ENCODE measurements at regions not wholly inside any gene's neighbourhood (a gene's known extent, or its start where the extent isn't known, plus 50 kb on each side); places are given as distances from the start of the nearest gene placed in this dataset.

DNA sequence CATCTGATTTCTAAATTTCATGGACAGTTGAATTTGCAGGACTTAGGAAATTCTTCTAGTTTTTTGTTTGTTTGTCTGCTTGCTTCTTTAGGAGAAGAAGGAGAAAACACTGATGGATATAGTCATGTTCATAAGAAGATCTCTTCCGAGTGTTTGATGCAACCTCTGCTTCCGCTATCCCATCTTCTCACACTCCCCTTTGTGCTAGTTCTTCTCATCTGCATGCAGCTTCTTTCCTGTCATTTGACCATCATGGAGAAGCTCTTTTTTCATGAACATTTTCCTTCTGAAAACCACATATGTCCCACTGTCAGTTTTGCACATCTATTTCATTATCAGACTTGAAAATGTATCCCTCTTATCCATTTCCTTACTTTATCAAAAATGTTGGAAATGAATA, 346.9 kb upstream of the PRKCQ start:
- no peaks in the 10 kb centered on the region for H4K20me1 ChIP-seq (ENCODE audit: insufficient read depth)
- intact Hi-C loops (cut with micrococcal nuclease) = no loop called here
- POLR2A ChIA-PET = no interaction called here
- H3K36me3 ChIP-seq (ENCODE audit: control insufficient read depth in 1 of 2, insufficient read depth in 2 of 2, low read length in 2 of 2) = no peaks in the 10 kb centered on the region
- H3K9me2 ChIP-seq (ENCODE audit: insufficient read depth) = no peaks in the 10 kb centered on the region
- no peak overlapping the region for H2AFZ ChIP-seq (ENCODE audit: low read depth, low read length, poor library complexity, severe bottlenecking)
- BruUV-seq (replicated peaks) = no TSS peak
- CTCF ChIA-PET = no interaction called here
- H3K9ac ChIP-seq (ENCODE audit: low read length) = no peak overlapping the region
- TF ChIP-seq, protein P1, sequence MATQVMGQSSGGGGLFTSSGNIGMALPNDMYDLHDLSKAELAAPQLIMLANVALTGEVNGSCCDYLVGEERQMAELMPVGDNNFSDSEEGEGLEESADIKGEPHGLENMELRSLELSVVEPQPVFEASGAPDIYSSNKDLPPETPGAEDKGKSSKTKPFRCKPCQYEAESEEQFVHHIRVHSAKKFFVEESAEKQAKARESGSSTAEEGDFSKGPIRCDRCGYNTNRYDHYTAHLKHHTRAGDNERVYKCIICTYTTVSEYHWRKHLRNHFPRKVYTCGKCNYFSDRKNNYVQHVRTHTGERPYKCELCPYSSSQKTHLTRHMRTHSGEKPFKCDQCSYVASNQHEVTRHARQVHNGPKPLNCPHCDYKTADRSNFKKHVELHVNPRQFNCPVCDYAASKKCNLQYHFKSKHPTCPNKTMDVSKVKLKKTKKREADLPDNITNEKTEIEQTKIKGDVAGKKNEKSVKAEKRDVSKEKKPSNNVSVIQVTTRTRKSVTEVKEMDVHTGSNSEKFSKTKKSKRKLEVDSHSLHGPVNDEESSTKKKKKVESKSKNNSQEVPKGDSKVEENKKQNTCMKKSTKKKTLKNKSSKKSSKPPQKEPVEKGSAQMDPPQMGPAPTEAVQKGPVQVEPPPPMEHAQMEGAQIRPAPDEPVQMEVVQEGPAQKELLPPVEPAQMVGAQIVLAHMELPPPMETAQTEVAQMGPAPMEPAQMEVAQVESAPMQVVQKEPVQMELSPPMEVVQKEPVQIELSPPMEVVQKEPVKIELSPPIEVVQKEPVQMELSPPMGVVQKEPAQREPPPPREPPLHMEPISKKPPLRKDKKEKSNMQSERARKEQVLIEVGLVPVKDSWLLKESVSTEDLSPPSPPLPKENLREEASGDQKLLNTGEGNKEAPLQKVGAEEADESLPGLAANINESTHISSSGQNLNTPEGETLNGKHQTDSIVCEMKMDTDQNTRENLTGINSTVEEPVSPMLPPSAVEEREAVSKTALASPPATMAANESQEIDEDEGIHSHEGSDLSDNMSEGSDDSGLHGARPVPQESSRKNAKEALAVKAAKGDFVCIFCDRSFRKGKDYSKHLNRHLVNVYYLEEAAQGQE (IDR thresholded peaks at IDR 0.05; ENCODE audit: low read depth) = no peak
- no peak for TF ChIP-seq CBX3 (IDR thresholded peaks at IDR 0.05; ENCODE audit: low read depth)
- no peak for TF ChIP-seq SIN3A (IDR thresholded peaks at IDR 0.05; ENCODE audit: low read depth)
- TF ChIP-seq SRF (IDR thresholded peaks at IDR 0.05; ENCODE audit: low read depth) = no peak
- TF ChIP-seq, protein P2, sequence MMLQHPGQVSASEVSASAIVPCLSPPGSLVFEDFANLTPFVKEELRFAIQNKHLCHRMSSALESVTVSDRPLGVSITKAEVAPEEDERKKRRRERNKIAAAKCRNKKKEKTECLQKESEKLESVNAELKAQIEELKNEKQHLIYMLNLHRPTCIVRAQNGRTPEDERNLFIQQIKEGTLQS (IDR thresholded peaks at IDR 0.05) = no peak
- TF ChIP-seq SP1 (IDR thresholded peaks at IDR 0.05; ENCODE audit: low read depth) = no peak
- no peak for TF ChIP-seq EZH2 (IDR thresholded peaks at IDR 0.05)
- TF ChIP-seq FOSL1 (IDR thresholded peaks at IDR 0.05; ENCODE audit: low read depth) = no peak
- TF ChIP-seq ZNF274 (IDR thresholded peaks at IDR 0.05; ENCODE audit: low read depth, low read length) = no peak
- TF ChIP-seq, protein P3, sequence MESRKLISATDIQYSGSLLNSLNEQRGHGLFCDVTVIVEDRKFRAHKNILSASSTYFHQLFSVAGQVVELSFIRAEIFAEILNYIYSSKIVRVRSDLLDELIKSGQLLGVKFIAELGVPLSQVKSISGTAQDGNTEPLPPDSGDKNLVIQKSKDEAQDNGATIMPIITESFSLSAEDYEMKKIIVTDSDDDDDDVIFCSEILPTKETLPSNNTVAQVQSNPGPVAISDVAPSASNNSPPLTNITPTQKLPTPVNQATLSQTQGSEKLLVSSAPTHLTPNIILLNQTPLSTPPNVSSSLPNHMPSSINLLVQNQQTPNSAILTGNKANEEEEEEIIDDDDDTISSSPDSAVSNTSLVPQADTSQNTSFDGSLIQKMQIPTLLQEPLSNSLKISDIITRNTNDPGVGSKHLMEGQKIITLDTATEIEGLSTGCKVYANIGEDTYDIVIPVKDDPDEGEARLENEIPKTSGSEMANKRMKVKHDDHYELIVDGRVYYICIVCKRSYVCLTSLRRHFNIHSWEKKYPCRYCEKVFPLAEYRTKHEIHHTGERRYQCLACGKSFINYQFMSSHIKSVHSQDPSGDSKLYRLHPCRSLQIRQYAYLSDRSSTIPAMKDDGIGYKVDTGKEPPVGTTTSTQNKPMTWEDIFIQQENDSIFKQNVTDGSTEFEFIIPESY (IDR thresholded peaks at IDR 0.05; ENCODE audit: extremely low read depth, insufficient replicate concordance, low read length) = no peak
- TF ChIP-seq, protein P4, sequence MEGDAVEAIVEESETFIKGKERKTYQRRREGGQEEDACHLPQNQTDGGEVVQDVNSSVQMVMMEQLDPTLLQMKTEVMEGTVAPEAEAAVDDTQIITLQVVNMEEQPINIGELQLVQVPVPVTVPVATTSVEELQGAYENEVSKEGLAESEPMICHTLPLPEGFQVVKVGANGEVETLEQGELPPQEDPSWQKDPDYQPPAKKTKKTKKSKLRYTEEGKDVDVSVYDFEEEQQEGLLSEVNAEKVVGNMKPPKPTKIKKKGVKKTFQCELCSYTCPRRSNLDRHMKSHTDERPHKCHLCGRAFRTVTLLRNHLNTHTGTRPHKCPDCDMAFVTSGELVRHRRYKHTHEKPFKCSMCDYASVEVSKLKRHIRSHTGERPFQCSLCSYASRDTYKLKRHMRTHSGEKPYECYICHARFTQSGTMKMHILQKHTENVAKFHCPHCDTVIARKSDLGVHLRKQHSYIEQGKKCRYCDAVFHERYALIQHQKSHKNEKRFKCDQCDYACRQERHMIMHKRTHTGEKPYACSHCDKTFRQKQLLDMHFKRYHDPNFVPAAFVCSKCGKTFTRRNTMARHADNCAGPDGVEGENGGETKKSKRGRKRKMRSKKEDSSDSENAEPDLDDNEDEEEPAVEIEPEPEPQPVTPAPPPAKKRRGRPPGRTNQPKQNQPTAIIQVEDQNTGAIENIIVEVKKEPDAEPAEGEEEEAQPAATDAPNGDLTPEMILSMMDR (IDR thresholded peaks at IDR 0.05 in 2 of 3, conservative IDR thresholded peaks at IDR 0.05 in 1 of 3; ENCODE audit: borderline replicate concordance in 1 of 3, insufficient read depth in 1 of 3, low read depth in 2 of 3, low read length in 2 of 3) = no peak
- no peak for TF ChIP-seq EGR1 (IDR thresholded peaks at IDR 0.05; ENCODE audit: low read depth)
- TF ChIP-seq JUND (IDR thresholded peaks at IDR 0.05) = no peak
- no peak for TF ChIP-seq POLR2AphosphoS5 (IDR thresholded peaks at IDR 0.05; ENCODE audit: low read depth, low read length)
- TF ChIP-seq POLR2A (IDR thresholded peaks at IDR 0.05; ENCODE audit: borderline replicate concordance, extremely low read depth, insufficient read depth, insufficient read length) = no peak
- TF ChIP-seq ELF1 (IDR thresholded peaks at IDR 0.05; ENCODE audit: borderline replicate concordance, low read depth) = no peak
- TF ChIP-seq, protein P5, sequence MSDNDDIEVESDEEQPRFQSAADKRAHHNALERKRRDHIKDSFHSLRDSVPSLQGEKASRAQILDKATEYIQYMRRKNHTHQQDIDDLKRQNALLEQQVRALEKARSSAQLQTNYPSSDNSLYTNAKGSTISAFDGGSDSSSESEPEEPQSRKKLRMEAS (IDR thresholded peaks at IDR 0.05) = no peak
- H3K9me3 ChIP-seq (ENCODE audit: control insufficient read depth in 1 of 2, insufficient read depth in 1 of 2, low read depth in 1 of 2, low read length in 2 of 2) = no peaks in the 10 kb centered on the region
- H3K27ac ChIP-seq (ENCODE audit: low read depth, low read length) = no peak overlapping the region
- no peak overlapping the region for H3K4me3 ChIP-seq (replicated peaks in 1 of 2; ENCODE audit: low read depth in 1 of 2, low read length in 2 of 2)
- peaks cover 27% of the 10 kb centered on the region for H3K27me3 ChIP-seq (ENCODE audit: insufficient read depth, low read length)
- DNase-seq (ENCODE audit: low read depth, low spot score) (no peak), ATAC-seq (no peak)
- H3K4me1 ChIP-seq (ENCODE audit: control insufficient read depth in 1 of 2, insufficient read depth in 2 of 2, low read length in 2 of 2) = no peaks in the 10 kb centered on the region; a peak in 1 of 4 replicates
- RAD21 ChIA-PET (ENCODE audit: low non-redundant PET in 1 of 2, low total read pairs in 2 of 2, uncharacterized antibody in 2 of 2, unreplicated experiment in 2 of 2) = no interaction called here
- H3K79me2 ChIP-seq (ENCODE audit: insufficient read depth, low read length) = no peaks in the 10 kb centered on the region
- H3K4me2 ChIP-seq (ENCODE audit: low read length) = no peak overlapping the region

All from HCT116 (cell line).